GM19324 (cell line): ENCODE measurements at regions not wholly inside any gene's neighbourhood (a gene's known extent, or its start where the extent isn't known, plus 50 kb on each side); places are given as distances from the start of the nearest gene placed in this dataset.

ENCODE experiments used
- ATAC-seq: cut with Tn5 transposase; IDR thresholded peaks from one replicate; pipeline ENCODE4 v1.9.1; 2021; ENCODE audit warnings: mild to moderate bottlenecking, moderate library complexity; ENCODE audit not compliant: unreplicated experiment, low FRiP score

DNA sequence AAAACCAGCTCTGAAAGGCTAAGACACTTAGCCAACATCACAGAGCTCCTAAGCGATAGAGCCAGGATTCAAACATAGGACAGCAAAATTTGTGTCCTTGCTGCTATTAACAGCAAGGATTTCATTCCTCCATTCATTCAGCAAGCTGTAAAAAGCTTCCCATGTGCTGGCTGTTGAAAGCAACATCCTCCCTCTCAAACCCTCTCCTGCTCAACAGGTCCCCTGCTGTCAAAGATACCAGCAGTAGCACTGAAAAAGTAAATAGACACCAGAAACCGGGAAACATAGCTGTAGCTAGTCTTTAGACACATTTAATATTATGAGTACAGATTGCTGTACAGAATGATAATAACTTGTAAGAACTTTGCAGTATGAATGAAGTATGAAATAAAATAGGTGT is 52.6 kb upstream of the ADAMTSL1 start:
- no peak for ATAC-seq

DNA sequence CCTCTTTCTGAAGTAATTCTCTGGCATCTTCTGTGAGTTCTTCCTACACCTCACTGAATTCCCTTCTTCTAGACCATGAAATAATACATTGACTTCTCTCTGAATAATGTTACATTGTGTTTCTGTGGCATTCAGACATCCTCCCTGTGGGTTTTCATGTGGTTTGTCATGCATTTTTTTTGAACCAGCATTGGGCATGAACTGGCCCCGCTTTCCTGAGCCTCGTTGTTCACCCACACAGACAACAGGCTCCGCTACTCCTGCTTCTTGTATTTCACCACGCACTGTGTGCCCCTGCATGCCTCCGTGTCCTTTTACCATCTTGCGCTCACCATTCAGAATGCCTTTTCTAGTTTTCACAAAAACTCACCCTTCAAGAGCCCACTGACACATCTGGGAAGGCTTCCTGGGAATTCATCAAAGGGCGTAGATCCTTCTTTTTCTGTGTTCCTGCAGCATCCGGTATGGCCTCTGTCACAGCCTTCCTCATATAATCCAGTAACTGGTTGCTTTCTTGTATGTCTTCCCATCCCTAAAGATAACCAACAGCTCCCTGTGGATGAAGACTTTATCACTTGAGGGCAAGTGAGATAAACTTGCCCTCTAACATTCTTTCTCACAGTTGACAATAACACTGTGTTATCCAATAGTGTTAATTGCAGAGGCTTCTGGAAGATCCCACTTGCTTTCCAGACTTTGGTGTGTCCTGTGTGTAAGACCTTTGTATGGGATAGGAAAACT is 51.5 kb upstream of the ADAMTSL1 start:
- ATAC-seq: no peak

DNA sequence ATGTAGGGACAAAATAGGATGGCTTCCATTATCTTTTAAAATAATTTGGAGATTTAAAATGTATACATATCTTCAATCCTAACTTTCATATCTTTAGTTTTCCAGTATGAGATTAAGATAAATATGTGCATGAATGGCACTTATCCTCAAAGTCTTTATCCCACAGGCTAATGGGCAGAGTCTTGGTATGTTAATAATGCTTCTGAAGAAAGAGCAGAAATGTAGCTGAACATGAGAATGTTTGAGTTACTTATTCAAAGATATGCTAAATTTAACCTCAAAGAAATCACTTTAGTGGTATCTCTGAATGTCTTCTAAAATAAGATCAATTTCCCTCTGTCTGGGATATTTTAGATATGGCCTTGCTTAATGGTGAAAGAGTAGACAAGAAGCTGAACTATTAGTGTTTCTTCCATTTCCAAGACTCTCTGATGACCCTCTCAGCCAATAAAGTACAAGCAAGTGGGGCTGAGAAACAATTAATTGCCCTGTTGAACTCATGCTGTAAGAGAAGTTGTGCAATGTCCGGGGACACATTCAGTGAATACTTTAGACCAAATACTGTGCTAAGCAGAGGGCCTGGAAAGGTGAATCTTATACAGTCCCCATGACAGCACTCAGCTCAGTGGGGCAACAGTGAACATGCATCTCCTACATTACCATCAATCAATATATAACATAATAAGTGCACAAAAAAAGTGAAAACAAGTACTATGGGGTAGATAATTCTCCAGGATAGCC is 50.0 kb upstream of the ADAMTSL1 start:
- ATAC-seq: no peak
